HG02981 (cell line): ENCODE measurements at regions not wholly inside any gene's neighbourhood (a gene's known extent, or its start where the extent isn't known, plus 50 kb on each side); places are given as distances from the start of the nearest gene placed in this dataset.
"Not testable (repeated sequence)": the region's sequence is repeated elsewhere in the genome, so short reads cannot be mapped to it uniquely, and the experiment has no call there.

Source experiments
- ATAC-seq: cut with Tn5 transposase; IDR thresholded peaks from one replicate; pipeline ENCODE4 v1.9.1; 2021; ENCODE audit warnings: mild to moderate bottlenecking, moderate library complexity; ENCODE audit not compliant: unreplicated experiment

- ATAC-seq, result not testable (repeated sequence)
Measured at GRCh38 chr2:242097278-242097677, 227.7 kb downstream of the RTP5 start.

- ATAC-seq, result no peak
Measured at GRCh38 chr2:242098034-242098433, 228.5 kb downstream of the RTP5 start.

- peak; percentile 72 for ATAC-seq
Measured at GRCh38 chr2:242098445-242099128, 229.1 kb downstream of the RTP5 start.

- ATAC-seq, result not testable (repeated sequence)
Measured at GRCh38 chr2:242103093-242103492, 233.6 kb downstream of the RTP5 start.

GRCh38 chr2:242104202-242104956 lies 234.8 kb downstream of the RTP5 start:
- ATAC-seq, result not testable (repeated sequence)

- ATAC-seq, result not testable (repeated sequence)
Measured at GRCh38 chr2:242107065-242107464, 237.5 kb downstream of the RTP5 start.

GRCh38 chr2:242108797-242109500 lies 239.4 kb downstream of the RTP5 start:
- ATAC-seq, result not testable (repeated sequence)

- not testable (repeated sequence) for ATAC-seq
Measured at GRCh38 chr2:242109819-242110218, 240.3 kb downstream of the RTP5 start.

GRCh38 chr2:242111954-242112353 lies 242.4 kb downstream of the RTP5 start:
- ATAC-seq, result not testable (repeated sequence)

GRCh38 chr2:242113492-242113891 lies 244.0 kb downstream of the RTP5 start:
- not testable (repeated sequence) for ATAC-seq

- not testable (repeated sequence) for ATAC-seq
Measured at GRCh38 chr2:242116676-242117075, 247.1 kb downstream of the RTP5 start.

GRCh38 chr2:242117305-242117704 lies 247.8 kb downstream of the RTP5 start:
- ATAC-seq, result not testable (repeated sequence)

GRCh38 chr2:242119682-242120081 lies 250.2 kb downstream of the RTP5 start:
- not testable (repeated sequence) for ATAC-seq

- not testable (repeated sequence) for ATAC-seq
Measured at GRCh38 chr2:242130682-242131081, 261.2 kb downstream of the RTP5 start.

- not testable (repeated sequence) for ATAC-seq
Measured at GRCh38 chr2:242159921-242160320, 290.4 kb downstream of the RTP5 start.

GRCh38 chr2:242165115-242165514 lies 295.6 kb downstream of the RTP5 start:
- not testable (repeated sequence) for ATAC-seq

- not testable (repeated sequence) for ATAC-seq
Measured at GRCh38 chr2:242171290-242171689, 301.8 kb downstream of the RTP5 start.
